NT2/D1 (cell line): ENCODE measurements at regions not wholly inside any gene's neighbourhood (a gene's known extent, or its start where the extent isn't known, plus 50 kb on each side); places are given as distances from the start of the nearest gene placed in this dataset.

Experiments
- SUZ12 ChIP-seq: IDR thresholded peaks from 2 replicates; pipeline ENCODE4 v1.6.1; 2011; ENCODE audit not compliant: insufficient read length, insufficient read depth; ENCODE audit errors: extremely low read depth
- ZNF274 ChIP-seq: IDR thresholded peaks from 2 replicates; pipeline ENCODE4 v1.6.1; 2011; ENCODE audit warnings: mild to moderate bottlenecking, low read depth, low read length

- TF ChIP-seq SUZ12 (no peak), ZNF274 (no peak)
Measured at GRCh38 chr3:177973241-177973840, 562.9 kb upstream of the KCNMB2 start.
